SK-N-SH treated with all-trans-retinoic acid at 6 μM for 48 hours (cell line): ENCODE measurements at regions not wholly inside any gene's neighbourhood (a gene's known extent, or its start where the extent isn't known, plus 50 kb on each side); places are given as distances from the start of the nearest gene placed in this dataset.

Source experiments
- ATAC-seq: fragments of 200-7000 bp; cut with Tn5 transposase; 3 replicates; pipeline ENCODE4 v1.9.1; 2020; ENCODE audit warnings: mild to moderate bottlenecking, moderate library complexity
- ARNTL ChIP-seq: fragments of 450-650 bp; formaldehyde crosslinking; IDR thresholded peaks from 2 replicates; pipeline ENCODE4 v1.5.0; 2020; ENCODE audit warnings: low read depth, mild to moderate bottlenecking, moderate library complexity, borderline replicate concordance
- BACH2 ChIP-seq: fragments of 250-450 bp; sonication (Bioruptor Pico); IDR thresholded peaks from 2 replicates; pipeline ENCODE4 v1.9.0; 2021; ENCODE audit warnings: mild to moderate bottlenecking, borderline replicate concordance
- CSDC2 ChIP-seq: fragments of 250-450 bp; sonication (Bioruptor Pico); IDR thresholded peaks from 2 replicates; pipeline ENCODE4 v1.5.0; 2020; ENCODE audit warnings: mild to moderate bottlenecking, moderate library complexity
- ESRRG ChIP-seq: fragments of 250-450 bp; sonication (Bioruptor Pico); IDR thresholded peaks from 2 replicates; pipeline ENCODE4 v1.6.1; 2021; ENCODE audit warnings: mild to moderate bottlenecking
- GLIS3 ChIP-seq: fragments of 250-450 bp; sonication (Bioruptor Pico); IDR thresholded peaks from 2 replicates; pipeline ENCODE4 v1.5.0; 2020; ENCODE audit warnings: mild to moderate bottlenecking, moderate library complexity
- ISL1 ChIP-seq: fragments of 250-450 bp; sonication (Bioruptor Pico); IDR thresholded peaks from 2 replicates; pipeline ENCODE4 v2.1.2; 2022; ENCODE audit warnings: mild to moderate bottlenecking, moderate library complexity
- OSR1 ChIP-seq: fragments of 250-450 bp; sonication (Bioruptor Pico); IDR thresholded peaks from 2 replicates; pipeline ENCODE4 v1.8.0; 2022; ENCODE audit warnings: moderate library complexity, mild to moderate bottlenecking, inconsistent platforms
- PPARA ChIP-seq: fragments of 250-450 bp; sonication (Bioruptor Pico); IDR thresholded peaks from 2 replicates; pipeline ENCODE4 v1.5.0; 2020; ENCODE audit warnings: mild to moderate bottlenecking, borderline replicate concordance
- RARB ChIP-seq: fragments of 250-450 bp; sonication (Bioruptor Pico); IDR thresholded peaks from 2 replicates; pipeline ENCODE4 v1.8.0; 2021; ENCODE audit warnings: mild to moderate bottlenecking, moderate library complexity
- TCF4 ChIP-seq: fragments of 250-450 bp; sonication (Bioruptor Pico); IDR thresholded peaks from 2 replicates; pipeline ENCODE4 v1.8.0; 2021; ENCODE audit warnings: mild to moderate bottlenecking, moderate library complexity, borderline replicate concordance
- ZC3H10 ChIP-seq: fragments of 250-450 bp; sonication (Bioruptor Pico); IDR thresholded peaks from 2 replicates; pipeline ENCODE4 v1.5.1; 2021; ENCODE audit warnings: mild to moderate bottlenecking, moderate library complexity
- ZFP30 ChIP-seq: fragments of 450-650 bp; formaldehyde crosslinking; IDR thresholded peaks from 2 replicates; pipeline ENCODE4 v1.5.0; 2022; ENCODE audit warnings: mild to moderate bottlenecking, moderate library complexity
- ZNF565 ChIP-seq: fragments of 450-650 bp; formaldehyde crosslinking; conservative IDR thresholded peaks from 2 replicates; pipeline ENCODE4 v1.5.0; 2020; ENCODE audit warnings: low read depth, mild to moderate bottlenecking, moderate library complexity
- ZNF70 ChIP-seq: fragments of 450-650 bp; formaldehyde crosslinking; IDR thresholded peaks from 2 replicates; pipeline ENCODE4 v1.5.0; 2020; ENCODE audit warnings: mild to moderate bottlenecking, moderate library complexity
- ZNF8 ChIP-seq: fragments of 450-650 bp; formaldehyde crosslinking; IDR thresholded peaks from 2 replicates; pipeline ENCODE4 v1.5.0; 2020; ENCODE audit warnings: mild to moderate bottlenecking, moderate library complexity
- TF ChIP-seq, protein P1 (sequence below): fragments of 250-450 bp; sonication (Bioruptor Pico); IDR thresholded peaks from 2 replicates; pipeline ENCODE4 v1.5.1; 2021; ENCODE audit warnings: mild to moderate bottlenecking, moderate library complexity
- TF ChIP-seq, protein P2 (sequence below): fragments of 250-450 bp; sonication (Bioruptor Pico); IDR thresholded peaks from 2 replicates; pipeline ENCODE4 v1.5.1; 2020; ENCODE audit warnings: low read depth, mild to moderate bottlenecking, moderate library complexity
- TF ChIP-seq, protein P3 (sequence below): fragments of 250-450 bp; sonication (Bioruptor Pico); IDR thresholded peaks from 2 replicates; pipeline ENCODE4 v1.8.0; 2021; ENCODE audit warnings: low read depth, mild to moderate bottlenecking, moderate library complexity, borderline replicate concordance
- TF ChIP-seq, protein P4 (sequence below): fragments of 250-450 bp; sonication (Bioruptor Pico); IDR thresholded peaks from 2 replicates; pipeline ENCODE4 v1.8.0; 2020; ENCODE audit warnings: mild to moderate bottlenecking, moderate library complexity, borderline replicate concordance

DNA sequence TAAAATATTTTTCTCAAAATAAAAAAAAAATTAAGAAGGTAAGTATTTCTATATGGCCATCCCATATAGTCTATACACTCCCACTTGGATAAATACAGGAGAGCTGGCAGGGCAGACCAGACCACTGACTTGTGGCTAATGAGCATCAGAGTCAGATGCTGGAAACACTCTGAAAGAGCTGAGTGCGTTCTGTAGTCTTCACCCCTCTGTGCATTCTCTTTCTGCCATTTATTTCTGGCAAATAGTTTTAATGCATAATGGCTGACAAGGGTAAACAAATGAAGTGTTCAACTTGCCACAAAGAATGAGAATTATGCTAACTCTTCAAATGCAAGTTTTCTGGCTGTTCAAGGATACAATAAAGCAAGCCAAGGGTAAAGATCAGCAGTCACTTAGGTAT is 191.7 kb downstream of the TTLL7 start (continued):
- TF ChIP-seq, protein P1, sequence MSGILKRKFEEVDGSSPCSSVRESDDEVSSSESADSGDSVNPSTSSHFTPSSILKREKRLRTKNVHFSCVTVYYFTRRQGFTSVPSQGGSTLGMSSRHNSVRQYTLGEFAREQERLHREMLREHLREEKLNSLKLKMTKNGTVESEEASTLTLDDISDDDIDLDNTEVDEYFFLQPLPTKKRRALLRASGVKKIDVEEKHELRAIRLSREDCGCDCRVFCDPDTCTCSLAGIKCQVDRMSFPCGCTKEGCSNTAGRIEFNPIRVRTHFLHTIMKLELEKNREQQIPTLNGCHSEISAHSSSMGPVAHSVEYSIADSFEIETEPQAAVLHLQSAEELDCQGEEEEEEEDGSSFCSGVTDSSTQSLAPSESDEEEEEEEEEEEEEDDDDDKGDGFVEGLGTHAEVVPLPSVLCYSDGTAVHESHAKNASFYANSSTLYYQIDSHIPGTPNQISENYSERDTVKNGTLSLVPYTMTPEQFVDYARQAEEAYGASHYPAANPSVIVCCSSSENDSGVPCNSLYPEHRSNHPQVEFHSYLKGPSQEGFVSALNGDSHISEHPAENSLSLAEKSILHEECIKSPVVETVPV (CRISPR knock-in tag): no peak
- TF ChIP-seq, protein P2, sequence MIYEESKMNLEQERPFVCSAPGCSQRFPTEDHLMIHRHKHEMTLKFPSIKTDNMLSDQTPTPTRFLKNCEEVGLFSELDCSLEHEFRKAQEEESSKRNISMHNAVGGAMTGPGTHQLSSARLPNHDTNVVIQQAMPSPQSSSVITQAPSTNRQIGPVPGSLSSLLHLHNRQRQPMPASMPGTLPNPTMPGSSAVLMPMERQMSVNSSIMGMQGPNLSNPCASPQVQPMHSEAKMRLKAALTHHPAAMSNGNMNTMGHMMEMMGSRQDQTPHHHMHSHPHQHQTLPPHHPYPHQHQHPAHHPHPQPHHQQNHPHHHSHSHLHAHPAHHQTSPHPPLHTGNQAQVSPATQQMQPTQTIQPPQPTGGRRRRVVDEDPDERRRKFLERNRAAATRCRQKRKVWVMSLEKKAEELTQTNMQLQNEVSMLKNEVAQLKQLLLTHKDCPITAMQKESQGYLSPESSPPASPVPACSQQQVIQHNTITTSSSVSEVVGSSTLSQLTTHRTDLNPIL: no peak
- no peak for TF ChIP-seq PPARA (CRISPR knock-in tag)
- no peak for TF ChIP-seq GLIS3 (CRISPR knock-in tag)
- no peak for TF ChIP-seq ZFP30 (CRISPR knock-in tag)

DNA sequence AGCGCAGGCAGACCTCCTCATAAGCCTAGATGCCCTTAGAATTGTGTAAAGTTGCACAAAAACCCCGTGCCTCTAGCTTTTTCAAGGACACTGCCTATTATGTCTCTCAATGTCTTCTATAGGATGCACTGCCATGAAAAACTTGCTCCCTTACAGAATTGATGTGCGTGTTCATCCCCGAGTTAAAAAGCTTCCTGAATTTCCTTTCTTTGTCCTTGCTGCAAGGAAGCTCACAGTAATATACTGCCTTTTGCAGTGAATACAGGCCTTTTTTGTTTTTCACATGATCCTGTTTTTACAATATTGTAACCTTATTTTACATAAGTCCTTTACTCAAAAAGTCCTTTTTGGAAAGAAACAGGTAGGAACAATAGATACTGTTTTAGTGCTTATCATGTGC is 193.0 kb downstream of the TTLL7 start:
- ATAC-seq: no peak
- TF ChIP-seq ZNF565 (CRISPR knock-in tag): no peak
- TF ChIP-seq, protein P1 (CRISPR knock-in tag): no peak

DNA sequence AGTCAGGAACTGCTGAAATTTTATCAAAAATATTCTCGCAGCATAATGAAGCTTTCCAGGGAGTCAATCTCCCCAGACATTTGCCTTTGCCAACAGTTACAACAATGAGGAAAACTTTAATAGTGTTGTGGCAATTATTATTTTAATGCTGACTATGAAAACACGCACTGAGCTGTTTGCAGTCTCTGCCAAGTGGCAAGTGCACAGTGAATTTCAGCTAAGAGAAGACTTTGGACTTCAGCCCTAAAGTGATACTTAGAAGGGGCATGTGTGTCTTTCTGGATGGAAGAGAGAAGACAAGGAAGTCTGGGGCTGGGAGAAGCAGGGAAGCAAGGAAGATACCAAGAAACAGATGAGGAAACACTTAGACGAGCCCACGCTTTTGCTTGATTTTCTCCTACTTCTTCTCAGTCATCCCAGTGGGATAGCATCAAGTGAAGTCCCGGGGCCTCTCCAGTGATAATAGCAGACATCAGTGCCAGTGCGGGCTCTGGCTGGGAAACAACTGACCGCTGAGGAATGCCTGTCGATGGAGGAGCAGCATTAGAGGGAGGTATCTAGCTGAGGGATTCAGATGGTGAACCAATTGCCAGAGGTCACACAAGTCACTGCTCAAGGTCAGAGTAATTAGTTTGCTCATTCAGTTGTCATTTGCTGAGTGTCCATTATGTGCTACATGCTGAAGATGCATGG is 196.3 kb downstream of the TTLL7 start:
- TF ChIP-seq ZFP30 (CRISPR knock-in tag) (no peak), ESRRG (CRISPR knock-in tag) (no peak), GLIS3 (CRISPR knock-in tag) (no peak), ZNF8 (CRISPR knock-in tag) (no peak), ZNF70 (CRISPR knock-in tag) (no peak), PPARA (CRISPR knock-in tag) (no peak), BACH2 (CRISPR knock-in tag) (no peak), OSR1 (CRISPR knock-in tag) (no peak), CSDC2 (no peak), TCF4 (CRISPR knock-in tag) (no peak), ZC3H10 (CRISPR knock-in tag) (no peak), ZNF565 (CRISPR knock-in tag) (no peak), ISL1 (CRISPR knock-in tag) (no peak), RARB (CRISPR knock-in tag) (no peak), ARNTL (CRISPR knock-in tag) (no peak)
- TF ChIP-seq, protein P3, sequence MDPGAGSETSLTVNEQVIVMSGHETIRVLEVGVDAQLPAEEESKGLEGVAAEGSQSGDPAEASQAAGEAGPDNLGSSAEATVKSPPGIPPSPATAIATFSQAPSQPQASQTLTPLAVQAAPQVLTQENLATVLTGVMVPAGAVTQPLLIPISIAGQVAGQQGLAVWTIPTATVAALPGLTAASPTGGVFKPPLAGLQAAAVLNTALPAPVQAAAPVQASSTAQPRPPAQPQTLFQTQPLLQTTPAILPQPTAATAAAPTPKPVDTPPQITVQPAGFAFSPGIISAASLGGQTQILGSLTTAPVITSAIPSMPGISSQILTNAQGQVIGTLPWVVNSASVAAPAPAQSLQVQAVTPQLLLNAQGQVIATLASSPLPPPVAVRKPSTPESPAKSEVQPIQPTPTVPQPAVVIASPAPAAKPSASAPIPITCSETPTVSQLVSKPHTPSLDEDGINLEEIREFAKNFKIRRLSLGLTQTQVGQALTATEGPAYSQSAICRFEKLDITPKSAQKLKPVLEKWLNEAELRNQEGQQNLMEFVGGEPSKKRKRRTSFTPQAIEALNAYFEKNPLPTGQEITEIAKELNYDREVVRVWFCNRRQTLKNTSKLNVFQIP: no peak
- TF ChIP-seq, protein P2: no peak
- TF ChIP-seq, protein P4, sequence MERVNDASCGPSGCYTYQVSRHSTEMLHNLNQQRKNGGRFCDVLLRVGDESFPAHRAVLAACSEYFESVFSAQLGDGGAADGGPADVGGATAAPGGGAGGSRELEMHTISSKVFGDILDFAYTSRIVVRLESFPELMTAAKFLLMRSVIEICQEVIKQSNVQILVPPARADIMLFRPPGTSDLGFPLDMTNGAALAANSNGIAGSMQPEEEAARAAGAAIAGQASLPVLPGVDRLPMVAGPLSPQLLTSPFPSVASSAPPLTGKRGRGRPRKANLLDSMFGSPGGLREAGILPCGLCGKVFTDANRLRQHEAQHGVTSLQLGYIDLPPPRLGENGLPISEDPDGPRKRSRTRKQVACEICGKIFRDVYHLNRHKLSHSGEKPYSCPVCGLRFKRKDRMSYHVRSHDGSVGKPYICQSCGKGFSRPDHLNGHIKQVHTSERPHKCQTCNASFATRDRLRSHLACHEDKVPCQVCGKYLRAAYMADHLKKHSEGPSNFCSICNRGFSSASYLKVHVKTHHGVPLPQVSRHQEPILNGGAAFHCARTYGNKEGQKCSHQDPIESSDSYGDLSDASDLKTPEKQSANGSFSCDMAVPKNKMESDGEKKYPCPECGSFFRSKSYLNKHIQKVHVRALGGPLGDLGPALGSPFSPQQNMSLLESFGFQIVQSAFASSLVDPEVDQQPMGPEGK: no peak
- TF ChIP-seq, protein P1 (CRISPR knock-in tag): no peak
- no peak for ATAC-seq
